AG09309 (cell line): ENCODE measurements at regions not wholly inside any gene's neighbourhood (a gene's known extent, or its start where the extent isn't known, plus 50 kb on each side); places are given as distances from the start of the nearest gene placed in this dataset.

Experiments used
- DNase-seq: peaks from one replicate; pipeline ENCODE4 v3.0.0-alpha.2; 2010; ENCODE audit warnings: low read depth
- H3K4me3 ChIP-seq: 2 replicates; pipeline ENCODE4 v1.5.1; 2011; ENCODE audit warnings: mild to moderate bottlenecking, low read depth, low read length, moderate library complexity; ENCODE audit not compliant: control insufficient read depth
- TF ChIP-seq, protein P1 (sequence below): IDR thresholded peaks from 2 replicates; pipeline ENCODE4 v1.5.1; 2011; ENCODE audit warnings: mild to moderate bottlenecking, low read depth, low read length, inconsistent platforms; ENCODE audit not compliant: insufficient read depth, control insufficient read depth; ENCODE audit errors: missing control alignments

DNA sequence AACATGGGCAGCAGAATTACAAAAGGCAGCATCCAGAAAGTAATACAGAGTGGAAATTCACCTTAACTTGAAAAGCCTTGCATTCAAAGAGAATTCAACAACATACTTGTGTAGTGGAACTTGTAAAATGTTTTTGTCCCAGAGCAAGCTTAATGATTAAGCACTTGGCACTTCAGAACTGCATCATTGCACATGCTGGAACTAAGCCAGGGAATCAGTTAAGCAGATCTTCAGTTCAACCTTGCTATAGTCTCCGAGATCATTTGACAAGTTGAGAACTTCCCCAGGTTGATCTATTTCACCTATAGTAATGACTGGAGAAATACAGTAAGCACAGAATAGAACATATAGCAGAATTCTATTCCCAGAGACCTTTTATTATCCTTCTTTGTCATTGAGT lies 1337.2 kb upstream of the NXPH2 start:
- TF ChIP-seq, protein P1, sequence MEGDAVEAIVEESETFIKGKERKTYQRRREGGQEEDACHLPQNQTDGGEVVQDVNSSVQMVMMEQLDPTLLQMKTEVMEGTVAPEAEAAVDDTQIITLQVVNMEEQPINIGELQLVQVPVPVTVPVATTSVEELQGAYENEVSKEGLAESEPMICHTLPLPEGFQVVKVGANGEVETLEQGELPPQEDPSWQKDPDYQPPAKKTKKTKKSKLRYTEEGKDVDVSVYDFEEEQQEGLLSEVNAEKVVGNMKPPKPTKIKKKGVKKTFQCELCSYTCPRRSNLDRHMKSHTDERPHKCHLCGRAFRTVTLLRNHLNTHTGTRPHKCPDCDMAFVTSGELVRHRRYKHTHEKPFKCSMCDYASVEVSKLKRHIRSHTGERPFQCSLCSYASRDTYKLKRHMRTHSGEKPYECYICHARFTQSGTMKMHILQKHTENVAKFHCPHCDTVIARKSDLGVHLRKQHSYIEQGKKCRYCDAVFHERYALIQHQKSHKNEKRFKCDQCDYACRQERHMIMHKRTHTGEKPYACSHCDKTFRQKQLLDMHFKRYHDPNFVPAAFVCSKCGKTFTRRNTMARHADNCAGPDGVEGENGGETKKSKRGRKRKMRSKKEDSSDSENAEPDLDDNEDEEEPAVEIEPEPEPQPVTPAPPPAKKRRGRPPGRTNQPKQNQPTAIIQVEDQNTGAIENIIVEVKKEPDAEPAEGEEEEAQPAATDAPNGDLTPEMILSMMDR = no peak
- H3K4me3 ChIP-seq = no peak overlapping the region
- DNase-seq = no peak

DNA sequence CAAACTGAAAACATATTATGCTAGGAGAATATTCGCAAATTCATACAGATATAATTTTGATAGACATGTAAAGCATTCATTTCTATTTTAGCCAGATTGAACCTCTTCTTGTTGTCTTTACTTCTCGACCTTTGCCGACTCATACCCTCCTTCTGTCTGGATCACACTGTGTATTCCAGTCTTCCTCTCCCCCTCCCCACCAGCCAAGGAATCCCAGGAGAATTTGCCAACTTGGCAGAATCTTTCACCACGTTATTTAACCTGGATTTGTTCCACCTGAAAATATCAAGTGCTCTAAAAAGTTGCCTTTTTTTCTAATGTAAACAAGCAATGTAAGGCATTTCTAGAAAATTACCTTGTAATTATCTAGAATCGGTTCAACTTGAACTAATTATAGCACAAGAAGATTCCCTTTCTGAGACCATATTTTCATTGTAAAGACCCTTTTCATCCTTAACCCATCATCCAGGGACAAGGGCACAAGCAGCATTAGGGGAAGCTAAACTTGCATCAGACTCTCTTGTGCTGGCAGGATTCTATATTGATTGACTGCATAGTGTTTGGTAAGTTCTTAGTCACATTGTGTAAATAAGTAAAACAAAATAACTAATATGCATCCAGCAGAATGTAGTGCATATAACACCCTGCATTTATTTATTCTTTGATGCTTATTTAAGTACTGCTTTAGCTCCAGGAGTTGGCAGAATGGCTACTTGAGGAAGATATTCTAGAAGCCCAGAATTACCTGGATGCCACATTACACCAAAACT lies 1328.7 kb upstream of the NXPH2 start:
- TF ChIP-seq, protein P1 = no peak
- no peak overlapping the region for H3K4me3 ChIP-seq

DNA sequence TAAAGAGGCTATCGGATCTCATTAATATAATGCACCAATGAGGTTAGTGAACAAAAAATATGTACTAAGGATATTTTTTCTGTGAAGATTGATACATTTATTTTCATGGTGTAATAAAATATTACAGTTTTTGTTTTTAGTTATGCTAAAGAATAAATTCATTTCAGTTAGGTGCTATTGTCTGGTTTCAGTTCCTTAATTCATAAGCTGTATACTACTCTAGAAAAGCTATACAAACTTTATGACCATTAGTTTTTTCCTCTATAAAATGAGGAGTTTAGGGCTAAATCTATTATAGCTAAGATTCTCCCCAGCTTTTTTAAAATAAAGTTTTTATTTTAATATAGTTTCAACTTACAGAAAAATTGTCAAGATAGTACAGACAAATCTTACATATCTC lies 1311.7 kb upstream of the NXPH2 start:
- no peak overlapping the region for H3K4me3 ChIP-seq
- TF ChIP-seq, protein P1 = no peak
- DNase-seq = no peak

More for the DNA sequence above, 1328.7 kb upstream of the NXPH2 start:
- DNase-seq = no peak

DNA sequence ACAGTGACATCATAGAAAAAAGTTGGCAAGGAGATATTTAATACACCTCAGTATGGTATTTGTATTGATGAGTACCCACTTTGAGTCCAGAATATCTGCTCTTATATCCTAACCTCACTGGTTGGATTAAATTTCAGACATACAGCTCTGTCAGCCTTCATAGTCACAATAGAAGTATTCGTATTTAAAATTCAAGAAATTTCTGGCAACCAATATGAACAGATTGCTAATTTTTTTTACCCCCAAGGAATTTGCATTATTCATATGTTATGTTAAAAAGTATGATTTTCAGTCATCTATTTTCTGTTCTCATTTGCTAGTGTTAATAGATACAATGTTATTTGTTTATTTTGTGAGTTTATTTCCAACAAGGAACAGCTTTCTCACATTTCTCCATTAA lies 1306.8 kb upstream of the NXPH2 start:
- H3K4me3 ChIP-seq = no peak overlapping the region
- TF ChIP-seq, protein P1 = no peak
- DNase-seq = no peak

DNA sequence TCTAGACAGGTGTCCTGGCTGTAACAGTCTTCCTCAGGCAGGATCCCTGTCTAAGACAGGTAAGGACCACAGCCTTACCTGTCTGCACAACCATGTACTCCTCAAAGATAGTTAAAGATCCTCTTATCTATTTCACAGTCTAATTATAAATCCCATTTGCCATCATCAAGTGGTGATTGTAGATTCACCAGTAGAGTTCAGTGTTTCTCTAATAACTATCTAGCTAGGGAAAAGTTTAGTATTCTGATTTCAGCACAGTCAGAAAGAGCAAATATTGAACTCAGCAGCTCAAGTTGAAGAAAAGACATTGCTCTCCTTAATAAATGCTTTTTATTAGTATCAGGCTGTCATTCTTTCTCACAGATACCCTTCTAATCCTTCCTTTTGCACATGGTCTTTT lies 1305.5 kb upstream of the NXPH2 start:
- TF ChIP-seq, protein P1 = no peak
- H3K4me3 ChIP-seq = no peak overlapping the region
- no peak for DNase-seq

DNA sequence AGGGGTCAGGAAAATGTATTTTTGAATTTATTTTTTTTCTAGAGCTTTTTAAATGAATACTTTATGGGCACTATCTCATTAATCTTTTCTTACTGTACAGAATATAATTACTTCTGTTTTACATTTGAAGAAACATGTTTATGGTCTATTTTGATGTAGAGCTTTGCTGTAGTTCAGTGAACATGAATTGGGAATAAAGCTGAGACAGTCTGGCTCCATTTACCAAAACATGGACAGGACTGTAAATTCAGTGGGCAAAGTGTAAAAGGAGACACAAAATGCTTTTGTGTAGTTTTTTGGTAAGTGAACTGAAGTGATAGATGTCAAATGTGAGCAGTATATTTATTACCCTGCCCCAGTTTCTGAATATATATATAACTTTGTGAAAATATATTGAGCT lies 1298.8 kb upstream of the NXPH2 start:
- TF ChIP-seq, protein P1 = no peak
- DNase-seq = no peak
- no peak overlapping the region for H3K4me3 ChIP-seq
